ENCODE measurements at regions not wholly inside any gene's neighbourhood (a gene's known extent, or its start where the extent isn't known, plus 50 kb on each side); places are given as distances from the start of the nearest gene placed in this dataset.

GRCh38 chr1:29903548-29904166 is 667.3 kb downstream of the PTPRU start:
- no peak for DNase-seq

- DNase-seq = no peak
Observed at GRCh38 chr1:29901624-29902325, 665.5 kb downstream of the PTPRU start.

DNA sequence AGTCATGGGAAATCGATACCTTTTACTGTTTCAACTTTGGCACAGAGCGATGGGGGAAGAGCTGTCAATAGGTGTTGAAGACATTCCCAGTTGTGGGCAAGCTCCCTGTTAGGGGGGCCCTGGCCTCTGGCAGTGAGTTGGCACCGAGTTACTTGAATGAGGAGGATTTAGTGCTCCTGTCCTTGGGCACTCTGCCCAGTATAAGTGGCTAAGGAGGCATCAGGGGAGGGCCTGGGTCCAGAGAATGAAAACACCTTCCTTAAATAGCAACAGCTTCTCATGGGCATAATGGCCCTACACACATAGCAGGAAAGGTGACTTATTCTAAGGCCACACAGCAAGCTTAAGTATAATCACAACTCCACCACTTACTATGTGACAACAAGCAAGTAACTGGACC is 664.4 kb downstream of the PTPRU start:
- DNase-seq = no peak

GRCh38 chr1:29900104-29900679 is 663.9 kb downstream of the PTPRU start:
- no peak for DNase-seq

- no peak for DNase-seq
Observed at GRCh38 chr1:29896791-29897714, 660.7 kb downstream of the PTPRU start.

DNA sequence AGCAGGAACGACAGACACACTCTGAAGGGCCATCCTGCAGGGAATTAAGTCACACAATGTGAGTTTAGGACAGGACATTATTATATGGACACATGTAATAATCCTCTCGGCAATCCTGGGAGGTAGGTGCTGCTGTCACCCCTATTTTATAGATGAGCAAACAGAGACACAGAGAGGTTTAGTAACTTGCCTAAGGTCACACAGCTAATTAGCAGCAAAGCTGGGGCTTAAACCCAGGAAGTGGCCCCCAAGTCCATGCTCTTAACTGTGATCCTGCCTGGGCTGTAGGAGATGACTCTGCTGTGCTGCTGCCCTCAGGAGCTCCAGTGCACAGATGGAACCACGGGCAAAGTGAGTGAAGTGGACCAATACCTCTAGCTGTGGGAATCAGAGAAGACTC is 660.0 kb downstream of the PTPRU start:
- no peak for DNase-seq

GRCh38 chr1:29895201-29895600 is 658.9 kb downstream of the PTPRU start:
- DNase-seq = no peak

DNA sequence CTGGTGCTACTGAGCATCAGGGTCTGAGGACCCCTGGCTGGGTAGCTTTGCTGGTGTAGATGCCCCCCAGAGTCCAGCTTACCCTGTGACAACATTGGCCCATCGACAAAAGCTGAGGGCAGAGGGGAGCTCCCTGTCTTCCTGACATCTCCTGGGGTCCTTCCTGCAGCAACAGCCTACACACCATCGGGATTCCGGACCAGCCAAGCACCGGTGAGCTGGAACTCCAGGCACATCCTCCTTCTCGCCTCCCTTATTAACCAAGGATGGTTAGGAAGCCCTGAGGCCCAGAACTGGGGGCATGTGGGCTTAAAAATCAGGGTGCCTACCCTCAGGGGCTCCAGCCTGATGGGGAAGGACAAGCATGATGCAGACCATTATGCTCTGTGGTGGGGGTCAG is 658.0 kb downstream of the PTPRU start:
- no peak for DNase-seq

DNA sequence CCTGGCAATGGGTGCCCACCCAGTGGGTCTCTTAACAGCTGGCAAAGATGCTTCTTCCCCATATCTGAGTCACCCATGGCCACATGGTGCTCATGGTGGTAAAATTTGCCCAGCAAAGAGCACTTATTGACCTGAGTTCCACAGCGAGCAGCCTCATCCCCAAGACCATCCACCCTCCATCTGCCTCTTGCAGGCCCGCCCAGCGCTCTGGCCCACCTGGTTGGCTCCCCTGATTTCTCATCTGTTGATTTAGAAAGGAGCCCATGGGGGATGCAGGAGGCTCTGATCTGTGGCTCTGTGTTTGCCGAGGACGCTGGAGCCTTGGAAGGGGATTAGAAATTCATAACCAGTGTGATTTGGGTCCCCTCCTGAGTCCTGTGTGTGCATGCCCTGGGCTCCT is 657.5 kb downstream of the PTPRU start:
- DNase-seq = no peak

- no peak for DNase-seq
Observed at GRCh38 chr1:29893046-29893723, 656.9 kb downstream of the PTPRU start.

GRCh38 chr1:29892247-29892646 is 655.9 kb downstream of the PTPRU start:
- no peak for DNase-seq

DNA sequence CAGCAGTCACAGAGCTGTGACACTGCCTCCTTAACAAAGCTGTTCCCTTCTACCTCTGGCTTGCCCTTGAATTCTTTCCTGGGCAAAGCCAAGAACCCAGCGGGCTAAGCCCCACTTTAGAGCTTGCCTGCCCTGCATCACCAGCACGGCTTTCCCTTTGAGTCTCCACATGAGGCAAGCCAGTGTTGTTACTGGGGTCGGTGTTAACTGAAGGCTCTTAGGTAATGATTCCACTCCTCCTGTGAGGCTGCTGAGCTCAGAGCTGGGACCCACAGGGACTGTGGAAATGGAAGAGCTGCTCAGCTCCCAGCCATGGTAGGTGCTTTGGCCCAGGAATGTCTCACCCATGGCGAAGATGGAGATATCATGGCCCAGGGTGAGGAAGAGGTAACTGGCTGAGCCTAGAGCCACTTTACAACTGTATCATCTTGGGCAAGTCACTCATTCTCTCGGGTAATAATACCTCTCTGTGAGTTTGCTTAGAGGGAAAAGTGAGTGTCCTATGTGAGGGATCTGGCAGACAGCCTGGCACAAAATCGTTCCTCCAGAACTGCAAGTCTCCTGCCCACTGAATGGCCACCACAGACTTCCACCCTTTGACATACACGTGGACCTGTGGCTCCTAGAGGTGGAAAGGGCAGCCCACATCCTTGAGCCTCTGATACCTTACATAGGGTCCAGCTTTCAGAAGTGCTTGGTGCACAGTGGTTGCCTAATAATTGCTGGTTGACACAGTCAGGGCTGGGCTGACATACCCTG is 654.1 kb downstream of the PTPRU start:
- no peak for DNase-seq

- DNase-seq = no peak
Observed at GRCh38 chr1:29889776-29890175, 653.5 kb downstream of the PTPRU start.

GRCh38 chr1:29884740-29885139 is 648.4 kb downstream of the PTPRU start:
- DNase-seq = no peak

DNA sequence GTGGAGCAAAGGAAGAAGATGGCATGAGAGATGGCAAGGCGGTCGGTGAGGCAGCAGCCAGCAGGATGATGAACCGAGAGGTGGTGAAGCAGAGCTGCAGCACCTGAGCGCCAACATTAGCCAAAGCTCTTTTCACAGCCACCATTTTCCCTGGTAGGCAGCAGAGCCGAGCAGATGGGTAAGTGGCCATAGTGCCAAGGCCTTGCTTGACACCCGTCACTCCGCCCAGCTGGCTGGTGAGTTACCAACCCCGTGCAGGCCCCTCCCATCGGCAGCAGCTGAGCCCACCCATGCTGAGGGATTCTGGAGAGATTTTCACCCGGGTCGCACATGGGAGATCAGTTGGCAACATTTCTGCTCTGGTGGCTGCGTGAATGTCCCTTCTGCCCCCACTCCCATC is 647.7 kb downstream of the PTPRU start:
- DNase-seq = no peak

DNA sequence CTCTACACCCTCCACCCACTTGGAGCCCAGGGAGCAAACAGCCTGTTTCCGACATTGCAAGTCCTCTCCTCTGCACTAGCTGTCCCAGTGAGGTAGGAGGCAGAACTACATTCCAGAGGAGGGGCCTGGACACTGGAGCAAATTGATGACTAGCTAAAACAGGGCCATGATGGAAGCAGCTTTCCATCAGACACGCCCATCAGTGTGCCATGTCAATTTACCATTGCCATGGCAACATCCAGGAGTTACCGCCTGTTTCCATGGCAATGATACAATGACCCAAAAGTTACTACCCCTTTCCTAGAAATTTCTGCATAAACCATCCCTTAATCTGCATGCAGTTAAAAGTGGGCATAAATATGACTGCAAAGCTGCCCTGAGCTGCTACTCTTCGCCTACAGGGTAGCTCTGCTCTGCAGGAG is 647.1 kb downstream of the PTPRU start:
- DNase-seq = no peak

- peak; percentile 1 for DNase-seq
Observed at GRCh38 chr1:29880556-29880955, 644.2 kb downstream of the PTPRU start.

- no peak for DNase-seq
Observed at GRCh38 chr1:29879217-29879616, 642.9 kb downstream of the PTPRU start.

GRCh38 chr1:29878501-29878900 is 642.2 kb downstream of the PTPRU start:
- DNase-seq = no peak

GRCh38 chr1:29876902-29877301 is 640.6 kb downstream of the PTPRU start:
- DNase-seq = no peak

DNA sequence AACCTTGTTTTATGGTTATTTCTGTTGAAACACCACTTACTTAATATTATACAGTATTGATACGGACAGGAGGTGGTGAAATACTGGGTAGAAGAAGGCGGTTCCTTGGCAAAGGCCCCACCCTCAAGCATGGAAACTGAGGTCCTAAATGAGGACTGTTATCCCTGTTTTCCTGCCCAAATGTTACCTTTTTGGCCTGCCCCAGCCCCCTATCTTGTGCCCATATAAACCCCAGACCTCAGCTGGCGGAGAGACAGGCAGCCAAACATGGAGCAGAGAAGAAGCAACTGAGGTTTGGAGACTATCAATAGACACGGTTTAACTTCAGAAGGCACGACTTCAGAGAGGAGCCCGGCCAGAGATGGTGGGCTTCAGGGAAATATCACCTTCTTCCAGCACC is 640.1 kb downstream of the PTPRU start:
- DNase-seq = no peak

DNA sequence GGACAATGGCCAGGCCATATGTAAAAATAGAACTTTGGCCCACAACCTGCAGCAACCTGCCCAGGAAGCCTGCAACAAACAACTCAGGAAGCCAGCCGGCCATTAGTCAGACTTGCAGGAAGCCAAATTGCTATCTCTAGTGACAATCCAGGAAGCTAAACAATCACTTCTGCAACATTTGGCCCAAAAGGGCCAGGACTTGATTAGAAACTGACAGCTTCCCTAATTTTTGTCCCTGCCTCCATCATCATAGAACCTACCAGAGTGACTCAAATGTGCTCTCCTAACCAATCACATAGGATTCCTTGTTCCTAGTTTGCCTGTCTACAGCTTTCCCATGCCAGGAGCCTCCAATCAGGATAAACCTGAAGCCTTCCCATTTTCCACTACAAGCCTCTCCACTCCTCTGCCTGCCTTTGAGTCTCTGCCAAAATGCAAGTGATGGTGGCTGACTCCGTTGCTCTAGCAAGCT is 639.3 kb downstream of the PTPRU start:
- no peak for DNase-seq
